ENCODE measurements at regions not wholly inside any gene's neighbourhood (a gene's known extent, or its start where the extent isn't known, plus 50 kb on each side); places are given as distances from the start of the nearest gene placed in this dataset.

- no peaks in the 10 kb centered on the region for H3K9me3 Mint-ChIP-seq (ENCODE audit: insufficient read depth)
- H3K27ac ChIP-seq (ENCODE audit: low read length in 2 of 2), result no peak overlapping the region
- no peaks in the 10 kb centered on the region for H3K4me1 ChIP-seq (ENCODE audit: control insufficient read depth in 2 of 2, insufficient read depth in 2 of 2, low read length in 2 of 2)
- H2AFZ ChIP-seq (ENCODE audit: insufficient read depth, low read depth, low read length, poor library complexity, severe bottlenecking), result no peak overlapping the region
- no peaks in the 10 kb centered on the region for H3K79me2 ChIP-seq (ENCODE audit: control insufficient read depth, insufficient read depth, low read length)
- POLR2A ChIA-PET, result no interaction called here
- ATAC-seq (ENCODE audit: low read depth) (no peak), DNase-seq (no peak)
- no peak overlapping the region for H3K9ac ChIP-seq (ENCODE audit: low read length)
- peaks cover 0 to 2% (median 0%) of the 10 kb centered on the region in 4 experiments for H3K27me3 ChIP-seq (replicated peaks in 1 of 4; ENCODE audit: control extremely low read depth in 1 of 4, control insufficient read depth in 3 of 4, insufficient read depth in 4 of 4, low read length in 3 of 4)
- intact Hi-C loops (cut with micrococcal nuclease), result no loop called here
- H3K27me3 Mint-ChIP-seq, result peaks cover 18% of the 10 kb centered on the region
- no peaks in the 10 kb centered on the region for H4K20me1 ChIP-seq (ENCODE audit: control insufficient read depth, insufficient read depth, low read length, poor library complexity, severe bottlenecking)
- no peak overlapping the region for H3K4me3 Mint-ChIP-seq
- CTCF ChIA-PET, result no interaction called here
- TF ChIP-seq CTCF (IDR thresholded peaks at IDR 0.05) (no peak), EZH2 (IDR thresholded peaks at IDR 0.05; ENCODE audit: borderline replicate concordance, insufficient read depth, low read depth, low read length, poor library complexity, severe bottlenecking) (no peak)
- H3K27ac Mint-ChIP-seq, result no peak overlapping the region
- H3K4me3 ChIP-seq (ENCODE audit: control extremely low read depth in 1 of 5, extremely low read depth in 1 of 5, insufficient read depth in 1 of 5, low read depth in 2 of 5, low read length in 4 of 5), result no peak overlapping the region
- 80% methylated on average over 9 of the region's 10 CpGs for WGBS (ENCODE audit: insufficient coverage)
- no peaks in the 10 kb centered on the region for H3K36me3 ChIP-seq (replicated peaks in 1 of 2; ENCODE audit: control extremely low read depth in 1 of 2, control insufficient read depth in 1 of 2, extremely low read depth in 1 of 2, insufficient read depth in 2 of 2, low read length in 1 of 2)
- H3K9me3 ChIP-seq (ENCODE audit: control extremely low read depth in 1 of 3, control insufficient read depth in 2 of 3, insufficient read depth in 1 of 3, low read length in 2 of 3), result peaks cover 0 to 3% (median 0%) of the 10 kb centered on the region in 3 donors
- H3K4me1 Mint-ChIP-seq, result no peaks in the 10 kb centered on the region
- H3K4me2 ChIP-seq (replicated peaks; ENCODE audit: low read depth, low read length, poor library complexity, severe bottlenecking), result no peak overlapping the region
Measured at GRCh38 chr3:127103080-127103479, 89.9 kb upstream of the PRR23E start.

DNA sequence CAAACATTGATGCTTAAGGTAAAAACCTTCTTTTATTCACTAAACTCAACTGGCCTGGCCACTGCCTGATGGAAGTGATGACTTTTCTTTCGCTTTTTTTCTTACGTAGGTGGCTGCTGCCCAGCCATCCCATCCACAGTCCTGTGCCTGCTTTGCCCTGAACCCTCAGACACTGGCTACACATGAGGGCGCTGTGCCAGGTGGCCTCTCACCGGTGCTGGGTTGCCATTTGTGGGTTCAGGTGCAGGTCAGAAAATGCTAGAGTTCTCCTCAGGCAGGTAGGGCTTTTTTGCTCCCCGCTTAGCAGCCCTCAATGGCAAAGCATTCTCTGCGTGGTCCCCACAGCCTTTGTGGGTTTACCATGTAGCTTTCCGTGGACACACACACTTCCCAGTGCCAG is 88.3 kb upstream of the PRR23E start:
- Mint-ChIP-seq H3K4me1 (no peaks in the 10 kb centered on the region), H3K4me3 (no peak overlapping the region), H3K27ac (no peak overlapping the region), H3K27me3 (peaks cover 13% of the 10 kb centered on the region), H3K9me3 (ENCODE audit: insufficient read depth) (no peaks in the 10 kb centered on the region)
- intact Hi-C loops (cut with micrococcal nuclease), result no loop called here
- POLR2A ChIA-PET, result no interaction called here
- 83% methylated on average over 7 of the region's 7 CpGs for WGBS (ENCODE audit: insufficient coverage)
- no peak overlapping the region for H3K4me3 ChIP-seq (ENCODE audit: control extremely low read depth in 1 of 5, extremely low read depth in 1 of 5, insufficient read depth in 1 of 5, low read depth in 2 of 5, low read length in 4 of 5)
- H3K9me3 ChIP-seq (ENCODE audit: control extremely low read depth in 1 of 3, control insufficient read depth in 2 of 3, insufficient read depth in 1 of 3, low read length in 2 of 3), result peaks cover 0 to 3% (median 0%) of the 10 kb centered on the region in 3 donors
- no peaks in the 10 kb centered on the region for H3K79me2 ChIP-seq (ENCODE audit: control insufficient read depth, insufficient read depth, low read length)
- peaks cover 0 to 2% (median 0%) of the 10 kb centered on the region in 4 experiments for H3K27me3 ChIP-seq (replicated peaks in 1 of 4; ENCODE audit: control extremely low read depth in 1 of 4, control insufficient read depth in 3 of 4, insufficient read depth in 4 of 4, low read length in 3 of 4)
- H3K4me1 ChIP-seq (ENCODE audit: control insufficient read depth in 2 of 2, insufficient read depth in 2 of 2, low read length in 2 of 2), result no peaks in the 10 kb centered on the region
- ATAC-seq (ENCODE audit: low read depth) (no peak), DNase-seq (no peak)
- H3K4me2 ChIP-seq (replicated peaks; ENCODE audit: low read depth, low read length, poor library complexity, severe bottlenecking), result no peak overlapping the region
- CTCF ChIA-PET, result no interaction called here
- H2AFZ ChIP-seq (ENCODE audit: insufficient read depth, low read depth, low read length, poor library complexity, severe bottlenecking), result no peak overlapping the region
- H3K27ac ChIP-seq (ENCODE audit: low read length in 2 of 2), result no peak overlapping the region
- no peaks in the 10 kb centered on the region for H4K20me1 ChIP-seq (ENCODE audit: control insufficient read depth, insufficient read depth, low read length, poor library complexity, severe bottlenecking)
- no peak overlapping the region for H3K9ac ChIP-seq (ENCODE audit: low read length)
- H3K36me3 ChIP-seq (replicated peaks in 1 of 2; ENCODE audit: control extremely low read depth in 1 of 2, control insufficient read depth in 1 of 2, extremely low read depth in 1 of 2, insufficient read depth in 2 of 2, low read length in 1 of 2), result no peaks in the 10 kb centered on the region
- TF ChIP-seq EZH2 (IDR thresholded peaks at IDR 0.05; ENCODE audit: borderline replicate concordance, insufficient read depth, low read depth, low read length, poor library complexity, severe bottlenecking), result no peak
- TF ChIP-seq CTCF (IDR thresholded peaks at IDR 0.05), result no peak
